Fibroblast of skin of back (primary cell): ENCODE measurements at regions not wholly inside any gene's neighbourhood (a gene's known extent, or its start where the extent isn't known, plus 50 kb on each side); places are given as distances from the start of the nearest gene placed in this dataset.
"Not testable (repeated sequence)": the region's sequence is repeated elsewhere in the genome, so short reads cannot be mapped to it uniquely, and the experiment has no call there.

Source experiments
- DNase-seq: peaks from one replicate; pipeline ENCODE4 v3.0.0-alpha.2; 2013

GRCh38 chr6:90463359-90463758, 123.5 kb downstream of the MAP3K7 start:
- DNase-seq, result no peak

DNA sequence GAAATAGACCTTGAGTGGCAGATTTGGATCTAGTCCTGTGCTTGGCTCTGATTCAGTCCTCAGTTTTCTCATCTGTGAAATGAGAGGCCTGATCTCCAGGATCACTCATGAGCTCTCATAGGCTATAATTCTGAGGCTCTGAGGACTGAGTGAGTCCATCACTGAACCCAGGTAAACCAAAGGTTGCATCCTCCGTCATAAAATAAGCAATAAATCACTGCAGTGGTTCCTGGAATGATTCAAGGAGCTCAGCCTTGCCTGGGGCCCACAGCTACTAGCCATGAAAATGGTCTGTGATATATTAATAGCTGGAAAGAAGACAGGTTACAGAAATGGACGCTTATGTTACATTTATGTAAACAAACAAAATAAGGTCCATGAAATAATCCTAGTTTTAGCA, 124.8 kb downstream of the MAP3K7 start:
- DNase-seq, result no peak

DNA sequence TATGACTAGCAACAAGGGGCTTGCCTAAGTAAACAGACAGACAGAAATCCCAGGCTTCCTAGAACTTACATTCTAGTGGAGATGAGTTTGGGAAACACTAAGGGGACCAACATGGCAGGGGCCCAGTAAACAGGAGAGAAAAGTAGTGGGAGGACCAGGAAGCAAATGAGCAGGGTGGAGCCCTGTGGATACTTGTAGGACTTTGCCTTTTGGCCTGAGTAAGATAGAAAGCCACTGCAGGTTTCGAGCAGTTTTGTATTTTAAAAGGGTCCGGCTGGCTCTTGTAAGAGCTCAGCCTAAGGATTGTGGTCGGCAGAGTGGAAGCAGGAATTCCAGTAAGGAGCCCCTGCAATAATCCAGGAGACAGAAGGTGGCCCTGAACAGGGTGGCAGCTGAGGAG, 125.5 kb downstream of the MAP3K7 start:
- DNase-seq, result no peak

- DNase-seq, result no peak
Measured at GRCh38 chr6:90460051-90460450, 126.8 kb downstream of the MAP3K7 start.

GRCh38 chr6:90459225-90459758, 127.6 kb downstream of the MAP3K7 start:
- no peak for DNase-seq

- no peak for DNase-seq
Measured at GRCh38 chr6:90458353-90459224, 128.3 kb downstream of the MAP3K7 start.

GRCh38 chr6:90457867-90458259, 129.0 kb downstream of the MAP3K7 start:
- DNase-seq, result no peak

- not testable (repeated sequence) for DNase-seq
Measured at GRCh38 chr6:90456997-90457866, 129.6 kb downstream of the MAP3K7 start.

DNA sequence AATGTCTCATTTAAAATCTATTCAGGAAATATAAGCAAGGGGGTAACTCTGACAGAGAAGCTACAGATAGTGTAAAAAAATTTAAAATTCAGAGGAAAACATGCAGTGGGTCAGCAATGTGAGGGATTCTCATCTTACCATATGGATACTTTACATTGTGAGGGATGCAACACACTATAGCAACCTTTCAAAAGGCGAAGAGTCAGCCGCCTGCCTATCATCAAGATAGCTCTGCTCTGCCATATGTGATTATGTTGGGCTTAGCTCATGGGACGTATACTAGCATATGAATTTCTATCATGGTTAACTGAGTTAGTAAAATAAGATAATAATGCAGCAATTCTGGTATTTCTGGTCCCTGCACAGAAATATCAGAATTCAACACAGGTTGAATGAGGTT, 130.9 kb downstream of the MAP3K7 start:
- no peak for DNase-seq

- DNase-seq, result no peak
Measured at GRCh38 chr6:90454836-90455427, 131.9 kb downstream of the MAP3K7 start.

DNA sequence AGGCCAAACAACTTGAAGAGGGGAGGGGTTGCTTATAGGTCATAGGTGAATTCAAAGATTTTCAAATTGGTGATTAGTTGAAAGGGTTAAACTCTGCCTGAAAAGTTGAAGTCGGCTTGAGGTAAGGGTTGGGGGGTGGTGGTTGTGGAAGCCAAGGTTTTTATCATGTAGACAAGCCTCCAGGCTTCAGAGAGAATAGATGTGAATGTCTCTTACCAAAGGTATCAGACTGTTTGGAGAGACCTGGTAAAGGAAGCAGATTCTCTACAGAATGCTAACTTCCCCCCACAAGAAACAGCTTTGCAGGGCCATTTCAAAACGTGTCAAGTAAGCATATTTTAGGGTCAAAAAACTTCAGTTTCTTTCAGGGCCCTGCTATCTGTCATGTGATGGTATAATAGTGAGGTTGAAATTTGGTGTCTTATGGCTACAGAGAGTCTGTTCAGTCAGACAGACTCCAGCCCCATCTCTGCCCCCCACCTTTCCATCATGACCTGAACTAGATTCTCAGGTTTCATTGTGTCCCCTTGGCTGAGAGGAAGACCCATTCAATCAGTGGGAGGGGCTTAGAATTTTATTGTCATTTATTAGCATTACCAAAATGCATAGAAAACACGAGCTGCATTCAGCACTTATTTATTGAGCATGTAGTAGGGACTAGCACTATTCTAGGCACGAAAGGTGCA, 136.5 kb downstream of the MAP3K7 start:
- no peak for DNase-seq

- DNase-seq, result no peak
Measured at GRCh38 chr6:90449311-90449710, 137.6 kb downstream of the MAP3K7 start.

DNA sequence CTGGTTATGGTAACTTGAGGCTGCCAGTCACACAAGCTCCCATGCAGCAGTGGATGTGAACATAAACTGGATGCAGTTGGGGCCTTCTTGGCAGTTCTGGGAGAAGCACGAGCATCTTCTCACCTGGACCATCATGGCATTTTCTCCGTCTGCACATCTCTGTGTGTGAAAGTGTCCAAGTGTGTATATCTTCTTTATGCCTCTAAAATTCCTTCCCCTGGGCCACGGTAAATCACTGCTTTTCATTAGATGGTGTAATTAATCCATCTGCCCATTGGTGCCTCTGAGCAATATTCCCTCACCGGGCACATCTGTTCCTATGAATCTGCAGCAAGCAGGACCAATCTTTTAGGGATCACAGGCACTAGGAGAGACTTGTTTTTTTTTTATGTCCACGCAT, 138.0 kb downstream of the MAP3K7 start:
- DNase-seq, result no peak

DNA sequence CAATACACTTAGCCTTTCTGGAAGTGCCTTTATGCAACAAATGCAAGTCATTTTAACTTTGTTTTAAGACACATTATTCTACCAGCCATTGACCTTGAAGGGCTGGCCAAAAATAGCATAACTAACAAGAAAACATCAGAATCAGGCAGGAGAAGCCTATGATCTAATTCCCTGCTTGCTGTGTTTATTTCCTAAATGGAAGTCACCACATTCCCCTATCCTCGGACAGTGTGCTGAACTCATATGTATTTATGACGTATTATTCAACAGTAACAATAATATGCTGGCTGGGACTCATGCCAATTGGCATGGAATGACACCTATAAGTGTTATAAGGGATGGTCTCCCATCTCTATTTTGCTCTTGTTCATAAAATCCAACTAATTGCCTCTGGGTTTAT, 140.7 kb downstream of the MAP3K7 start:
- DNase-seq, result no peak

- no peak for DNase-seq
Measured at GRCh38 chr6:90445533-90446108, 141.3 kb downstream of the MAP3K7 start.

GRCh38 chr6:90444160-90444714, 142.6 kb downstream of the MAP3K7 start:
- DNase-seq, result no peak

DNA sequence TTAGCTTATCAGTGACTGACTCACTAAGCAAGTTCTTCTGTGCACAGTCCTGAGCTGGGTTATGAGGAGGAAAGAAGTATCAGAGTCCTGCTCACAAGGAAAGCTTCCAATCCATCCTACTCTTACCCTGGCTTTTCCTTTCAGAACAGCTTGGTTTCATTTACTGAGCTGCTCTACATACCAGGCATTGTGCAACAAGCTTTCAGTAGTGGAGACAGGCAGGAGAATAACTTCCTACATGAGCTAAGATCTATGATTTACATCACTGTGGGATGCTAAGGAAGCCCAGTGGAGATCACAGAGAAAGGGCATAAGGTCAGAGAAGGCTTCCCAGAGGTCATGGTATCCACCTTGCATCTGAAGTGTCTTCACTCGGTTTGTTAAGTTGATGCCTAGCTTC, 144.5 kb downstream of the MAP3K7 start:
- no peak for DNase-seq

DNA sequence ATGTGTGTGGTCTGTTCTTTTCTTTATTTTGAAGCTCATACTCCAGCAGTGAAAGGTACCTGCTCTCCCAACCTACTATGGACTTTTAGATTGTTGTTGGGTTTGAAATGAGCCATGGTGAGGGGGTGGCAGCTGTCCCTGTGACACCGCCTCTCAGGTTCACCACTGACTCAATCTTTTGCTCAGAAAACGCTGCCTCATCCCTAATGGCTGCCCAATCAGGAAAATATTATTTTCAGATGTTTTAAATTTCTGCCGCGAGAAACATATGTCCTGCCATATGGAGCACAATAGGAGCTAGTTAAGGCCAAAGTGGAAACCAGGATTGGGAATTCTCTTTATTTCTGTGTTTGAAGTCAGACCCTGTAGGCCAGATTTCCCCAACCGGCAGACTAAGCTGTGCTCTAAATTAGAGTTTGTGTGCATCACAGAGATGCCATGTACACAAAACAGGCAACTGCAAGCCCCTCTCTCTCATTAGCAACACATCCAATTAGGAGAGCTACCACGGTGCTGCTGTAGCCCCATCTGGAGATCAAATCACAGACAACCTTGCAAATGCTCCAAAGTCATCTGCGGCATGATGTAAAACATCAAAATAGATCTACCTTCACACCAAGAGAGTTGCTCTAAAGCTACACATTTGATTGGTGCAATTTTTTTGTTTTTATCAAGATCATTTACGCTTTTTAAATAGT, 144.1 kb upstream of the BACH2 start:
- no peak for DNase-seq

GRCh38 chr6:90439586-90439985, 142.9 kb upstream of the BACH2 start:
- DNase-seq, result no peak

- no peak for DNase-seq
Measured at GRCh38 chr6:90436403-90436802, 139.8 kb upstream of the BACH2 start.
